ENCODE measurements at regions not wholly inside any gene's neighbourhood (a gene's known extent, or its start where the extent isn't known, plus 50 kb on each side); places are given as distances from the start of the nearest gene placed in this dataset.

DNA sequence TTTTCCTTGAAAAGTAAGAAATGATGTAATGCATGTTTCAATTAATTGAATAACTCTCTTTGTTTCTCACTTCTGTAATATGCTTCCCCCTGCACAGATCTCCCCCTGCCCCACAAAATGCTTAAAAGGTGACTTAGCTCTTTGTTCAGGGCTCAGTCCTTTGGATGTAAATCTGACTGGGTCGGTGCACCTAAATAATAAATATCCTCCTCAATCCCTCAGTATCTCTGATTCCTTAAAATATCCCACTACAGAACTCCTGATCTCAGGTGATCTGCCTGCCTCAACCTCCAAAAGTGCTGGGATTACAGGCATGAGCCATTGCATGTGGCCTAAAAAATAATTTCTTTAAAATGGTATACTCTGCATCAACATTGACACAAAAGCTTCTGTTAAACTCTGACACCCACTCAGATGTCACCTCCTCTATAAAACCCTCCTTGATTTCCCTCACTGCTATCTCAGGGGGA is 107.0 kb downstream of the ZNF429 start:
- no peaks in the 10 kb centered on the region for H3K79me2 ChIP-seq (ENCODE audit: control insufficient read depth in 1 of 2, insufficient read depth in 2 of 2, low read length in 2 of 2)
- CTCF ChIA-PET (ENCODE audit: partially characterized antibody) = no interaction called here
- H2AFZ ChIP-seq (ENCODE audit: low read length) = no peak overlapping the region

More for the DNA sequence above, 107.0 kb downstream of the ZNF429 start:
- Histone ChIP-seq H2BK5ac (ENCODE audit: low read depth, low read length) (no peak overlapping the region), H4K8ac (ENCODE audit: extremely low read depth, insufficient read depth, low read length) (no peak overlapping the region), H3K23ac (ENCODE audit: insufficient read length) (no peak overlapping the region), H2BK12ac (ENCODE audit: low read depth, low read length) (no peak overlapping the region), H3K4ac (replicated peaks; ENCODE audit: insufficient read length, low read depth, low read length) (no peak overlapping the region), H3K14ac (ENCODE audit: insufficient read length) (no peak overlapping the region), H3K4me3 (ENCODE audit: extremely low read depth in 1 of 4, insufficient read depth in 2 of 4, low read depth in 3 of 4, low read length in 4 of 4) (no peak overlapping the region), H3K4me2 (ENCODE audit: insufficient read depth in 1 of 2, low read depth in 2 of 2, low read length in 2 of 2) (no peak overlapping the region), H4K20me1 (replicated peaks in 1 of 2; ENCODE audit: control insufficient read depth in 1 of 2, insufficient read depth in 2 of 2, low read length in 2 of 2) (no peaks in the 10 kb centered on the region), H4K5ac (ENCODE audit: insufficient read length, low read depth, low read length) (no peak overlapping the region), H2AK5ac (ENCODE audit: low read depth, low read length) (no peak overlapping the region), H4K91ac (replicated peaks; ENCODE audit: insufficient read length, low read length) (no peak overlapping the region), H3K9ac (replicated peaks in 1 of 4; ENCODE audit: extremely low read depth in 1 of 4, low read depth in 3 of 4, low read length in 3 of 4) (no peak overlapping the region), H3K27ac (ENCODE audit: low read depth, low read length) (no peak overlapping the region), H3K18ac (ENCODE audit: extremely low read depth, low read length) (no peak overlapping the region), H3K56ac (replicated peaks; ENCODE audit: insufficient read length, low read depth, low read length) (no peak overlapping the region), H3K9me3 (ENCODE audit: insufficient read depth in 2 of 2, low read depth in 1 of 2, low read length in 1 of 2) (peaks cover 0 to 12% of the 10 kb centered on the region in 2 experiments; a peak in 1 of 4 replicates), H3K23me2 (ENCODE audit: low read depth, low read length) (no peaks in the 10 kb centered on the region), H3K27me3 (replicated peaks in 1 of 4; ENCODE audit: control insufficient read depth in 3 of 4, extremely low read depth in 1 of 4, insufficient read depth in 3 of 4, low read length in 3 of 4) (no peaks in the 10 kb centered on the region), H2BK120ac (replicated peaks; ENCODE audit: low read depth, low read length) (no peak overlapping the region), H2BK15ac (ENCODE audit: low read length) (no peak overlapping the region), H3K36me3 (ENCODE audit: control insufficient read depth in 2 of 4, insufficient read depth in 4 of 4, low read length in 3 of 4) (no peaks in the 10 kb centered on the region), H2BK20ac (ENCODE audit: low read length) (no peak overlapping the region), H3K79me1 (ENCODE audit: low read depth, low read length) (no peaks in the 10 kb centered on the region), H3K4me1 (replicated peaks in 1 of 4; ENCODE audit: control insufficient read depth in 3 of 4, insufficient read depth in 4 of 4, low read length in 3 of 4) (no peaks in the 10 kb centered on the region)
- no peak for DNase-seq (ENCODE audit: low read depth in 1 of 2, low spot score in 2 of 2)
- TF ChIP-seq CHD2 (IDR thresholded peaks at IDR 0.05; ENCODE audit: low read length) (no peak), KDM4A (IDR thresholded peaks at IDR 0.05; ENCODE audit: low read depth, low read length, severe bottlenecking) (no peak), KDM5A (IDR thresholded peaks at IDR 0.05; ENCODE audit: low read length) (no peak), EGR1 (IDR thresholded peaks at IDR 0.05; ENCODE audit: borderline replicate concordance, low read depth, low read length) (no peak), MAFK (IDR thresholded peaks at IDR 0.05; ENCODE audit: low read depth, low read length) (no peak), ATF2 (IDR thresholded peaks at IDR 0.05; ENCODE audit: low read length) (no peak)
- POLR2A ChIA-PET (ENCODE audit: partially characterized antibody) = interaction anchor here (1.2 kb wide), 1 partner anchor 107 kb away, joined by 3 read pairs; the partner anchor contains the start of gene ZNF429
- FAIRE-seq = no peak
- WGBS, 2 experiments (ENCODE audit: extremely low coverage in 1 of 2, insufficient coverage in 1 of 2, insufficient read length in 1 of 2, insufficient replicate concordance in 2 of 2, low coverage in 1 of 2, low lambda C conversion rate in 2 of 2, missing lambda C conversion rate in 1 of 2) = 88% methylated on average over 1 of the region's 1 CpG; no CpG with 5 or more reads in 1 of the 2 experiments
